ENCODE measurements at regions not wholly inside any gene's neighbourhood (a gene's known extent, or its start where the extent isn't known, plus 50 kb on each side); places are given as distances from the start of the nearest gene placed in this dataset.

DNA sequence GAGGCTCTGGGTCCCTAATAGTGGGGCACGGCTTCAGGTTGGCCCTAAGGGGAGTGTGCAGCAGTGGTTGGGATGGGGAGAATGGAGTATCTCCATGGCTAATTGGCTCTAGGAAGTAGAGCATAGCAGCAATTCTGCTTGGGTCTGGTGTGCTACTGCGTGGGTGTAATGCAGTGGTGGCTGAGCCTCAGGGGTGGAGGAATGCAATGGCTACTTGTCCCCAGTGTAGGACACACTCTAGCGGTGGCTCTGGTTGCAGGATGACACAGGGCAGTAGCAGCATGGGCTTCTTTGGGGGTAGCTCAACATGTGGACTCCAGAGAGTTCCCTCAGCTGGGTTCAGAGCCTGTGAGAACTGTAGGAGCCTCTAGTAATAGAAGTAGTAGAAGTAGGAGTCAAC, 91.2 kb upstream of the FAM78B start:
- TF ChIP-seq, protein P1, sequence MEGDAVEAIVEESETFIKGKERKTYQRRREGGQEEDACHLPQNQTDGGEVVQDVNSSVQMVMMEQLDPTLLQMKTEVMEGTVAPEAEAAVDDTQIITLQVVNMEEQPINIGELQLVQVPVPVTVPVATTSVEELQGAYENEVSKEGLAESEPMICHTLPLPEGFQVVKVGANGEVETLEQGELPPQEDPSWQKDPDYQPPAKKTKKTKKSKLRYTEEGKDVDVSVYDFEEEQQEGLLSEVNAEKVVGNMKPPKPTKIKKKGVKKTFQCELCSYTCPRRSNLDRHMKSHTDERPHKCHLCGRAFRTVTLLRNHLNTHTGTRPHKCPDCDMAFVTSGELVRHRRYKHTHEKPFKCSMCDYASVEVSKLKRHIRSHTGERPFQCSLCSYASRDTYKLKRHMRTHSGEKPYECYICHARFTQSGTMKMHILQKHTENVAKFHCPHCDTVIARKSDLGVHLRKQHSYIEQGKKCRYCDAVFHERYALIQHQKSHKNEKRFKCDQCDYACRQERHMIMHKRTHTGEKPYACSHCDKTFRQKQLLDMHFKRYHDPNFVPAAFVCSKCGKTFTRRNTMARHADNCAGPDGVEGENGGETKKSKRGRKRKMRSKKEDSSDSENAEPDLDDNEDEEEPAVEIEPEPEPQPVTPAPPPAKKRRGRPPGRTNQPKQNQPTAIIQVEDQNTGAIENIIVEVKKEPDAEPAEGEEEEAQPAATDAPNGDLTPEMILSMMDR (IDR thresholded peaks at IDR 0.05): no peak
- intact Hi-C loops (cut with DNase I, micrococcal nuclease): no loop called here

DNA sequence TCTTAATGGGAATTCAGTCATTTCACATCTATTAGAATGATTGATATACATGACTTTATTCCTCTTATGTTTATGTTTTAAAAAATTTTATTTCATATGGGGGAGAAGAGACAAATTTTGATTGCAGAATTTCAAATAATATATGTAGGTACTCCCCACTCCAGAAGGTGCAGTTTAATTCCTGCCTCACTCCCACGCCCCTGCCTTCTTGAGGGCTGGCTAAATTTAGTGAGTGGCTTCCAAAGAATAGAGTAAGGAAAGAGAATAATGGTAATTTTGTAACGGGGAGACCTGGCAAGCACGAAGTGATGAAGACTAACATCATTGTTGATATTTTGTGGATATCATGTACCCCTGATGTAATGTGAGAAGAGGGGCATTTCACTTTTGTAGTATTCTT, 94.7 kb upstream of the FAM78B start:
- DNase-seq: no peak
- no peak for ATAC-seq
- TF ChIP-seq, protein P1 (IDR thresholded peaks at IDR 0.05): no peak
- no peak overlapping the region for H3K4me3 ChIP-seq
- no peaks in the 10 kb centered on the region for H3K9me3 ChIP-seq
- H3K4me1 ChIP-seq (ENCODE audit: low read depth): no peaks in the 10 kb centered on the region
- intact Hi-C loops (cut with DNase I, micrococcal nuclease): no loop called here
- H3K36me3 ChIP-seq (ENCODE audit: low read depth): no peaks in the 10 kb centered on the region

More for the DNA sequence above, 91.2 kb upstream of the FAM78B start:
- ATAC-seq: no peak
- no peak overlapping the region for H3K4me3 ChIP-seq
- no peaks in the 10 kb centered on the region for H3K36me3 ChIP-seq (ENCODE audit: low read depth)
- no peaks in the 10 kb centered on the region for H3K9me3 ChIP-seq
- no peak for DNase-seq
- no peaks in the 10 kb centered on the region for H3K4me1 ChIP-seq (ENCODE audit: low read depth)

DNA sequence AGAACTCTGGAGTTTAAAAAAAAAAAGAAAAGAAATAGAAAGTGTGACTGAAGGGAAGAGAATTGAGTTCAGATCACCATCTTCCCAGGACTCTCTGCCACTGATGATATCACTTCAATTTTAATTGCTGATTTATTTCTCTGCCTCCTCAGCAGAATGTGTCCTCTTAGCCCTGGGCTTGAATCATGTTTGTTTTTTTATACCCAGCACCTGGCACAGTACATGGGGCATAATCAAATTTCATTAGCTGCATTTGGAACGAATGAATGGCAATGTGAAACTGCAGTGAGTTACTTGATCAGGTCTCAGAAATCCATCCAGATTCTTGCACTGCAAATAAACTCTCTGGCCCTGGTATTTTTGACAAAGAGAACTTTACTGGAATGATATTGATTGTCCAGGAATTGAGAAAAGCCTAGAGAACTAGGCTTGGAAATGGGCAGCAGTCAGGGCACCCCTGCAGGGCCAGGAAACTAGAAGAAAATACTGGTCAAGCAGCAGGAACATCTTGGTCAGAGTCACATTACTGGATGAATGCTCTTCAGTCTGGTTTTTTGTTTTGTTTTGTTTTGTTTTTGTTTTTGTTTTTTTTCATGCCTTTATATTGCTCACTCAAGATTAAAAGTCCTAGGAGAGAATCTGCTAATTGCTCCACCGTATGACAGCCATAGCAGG, 103.8 kb upstream of the FAM78B start:
- no peak for DNase-seq
- no peak overlapping the region for H3K4me3 ChIP-seq
- H3K4me1 ChIP-seq (ENCODE audit: low read depth): no peaks in the 10 kb centered on the region
- TF ChIP-seq, protein P1 (IDR thresholded peaks at IDR 0.05): no peak
- H3K9me3 ChIP-seq: no peaks in the 10 kb centered on the region
- intact Hi-C loops (cut with DNase I, micrococcal nuclease): no loop called here
- no peaks in the 10 kb centered on the region for H3K36me3 ChIP-seq (ENCODE audit: low read depth)
- no peak for ATAC-seq

DNA sequence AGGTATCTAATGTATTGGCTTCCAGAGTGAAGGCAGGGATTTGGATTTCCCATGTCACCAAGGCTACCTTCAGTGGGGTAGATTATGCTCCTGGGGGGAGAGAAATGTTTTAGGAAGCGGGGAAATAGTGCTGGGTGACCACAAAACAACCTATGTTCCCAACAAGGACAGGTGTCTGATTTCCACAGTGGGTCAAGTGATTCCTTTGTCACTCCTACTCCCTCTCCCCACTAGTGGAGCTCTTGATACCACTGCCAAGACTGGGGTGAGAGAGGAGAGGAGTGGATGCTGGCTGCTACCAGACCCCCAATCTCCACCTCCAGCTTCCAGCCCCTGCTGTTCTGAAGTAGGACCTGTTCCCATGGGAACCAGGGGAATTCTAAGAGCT, 104.3 kb upstream of the FAM78B start:
- DNase-seq (no peak), ATAC-seq (no peak)
- TF ChIP-seq, protein P1 (IDR thresholded peaks at IDR 0.05): no peak
- Histone ChIP-seq H3K36me3 (ENCODE audit: low read depth) (no peaks in the 10 kb centered on the region), H3K4me1 (ENCODE audit: low read depth) (no peaks in the 10 kb centered on the region), H3K4me3 (no peak overlapping the region), H3K9me3 (no peaks in the 10 kb centered on the region)
- intact Hi-C loops (cut with DNase I, micrococcal nuclease): no loop called here

DNA sequence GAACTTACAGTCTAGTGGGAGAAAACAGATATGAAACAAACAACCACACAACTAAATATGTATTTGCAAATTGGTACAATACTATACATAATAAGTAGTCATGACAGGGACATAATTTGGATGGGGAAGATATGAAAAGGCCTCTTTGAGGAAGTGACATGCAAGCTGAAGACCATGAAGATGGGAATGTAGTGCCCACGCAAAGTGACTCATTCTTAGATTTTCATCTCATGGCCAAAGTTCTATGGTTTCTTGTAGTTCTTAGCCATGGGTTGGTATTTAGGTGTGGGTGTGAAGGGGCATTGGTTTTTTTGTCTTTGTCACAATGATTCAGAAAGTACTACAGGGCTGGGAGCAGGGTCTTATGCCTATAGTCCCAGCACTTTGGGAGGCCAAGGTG, 105.4 kb upstream of the FAM78B start:
- no peaks in the 10 kb centered on the region for H3K4me1 ChIP-seq (ENCODE audit: low read depth)
- TF ChIP-seq, protein P1 (IDR thresholded peaks at IDR 0.05): no peak
- intact Hi-C loops (cut with DNase I, micrococcal nuclease): no loop called here
- DNase-seq: no peak
- no peak overlapping the region for H3K4me3 ChIP-seq
- no peaks in the 10 kb centered on the region for H3K9me3 ChIP-seq
- H3K36me3 ChIP-seq (ENCODE audit: low read depth): no peaks in the 10 kb centered on the region
- ATAC-seq: no peak

DNA sequence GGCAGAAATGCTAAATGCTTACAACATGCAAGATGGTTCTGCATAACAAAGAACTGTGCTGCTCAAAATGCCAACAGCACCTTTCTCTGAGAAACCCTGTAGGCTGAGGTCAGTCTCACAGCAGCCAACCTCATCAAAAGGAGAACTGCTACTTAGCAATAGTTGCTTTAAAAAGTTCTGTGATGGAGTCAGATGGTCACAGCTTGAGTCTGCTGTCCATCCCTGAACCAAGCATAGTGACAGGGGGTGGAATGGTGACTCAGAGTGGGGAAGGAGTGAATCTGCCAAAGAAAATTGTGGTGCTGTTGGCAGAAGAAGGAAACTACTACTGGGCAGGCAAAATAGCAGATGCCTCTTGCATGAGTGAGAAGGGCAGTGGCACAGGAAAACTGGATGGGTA, 106.0 kb upstream of the FAM78B start:
- ATAC-seq: no peak
- intact Hi-C loops (cut with DNase I, micrococcal nuclease): no loop called here
- Histone ChIP-seq H3K36me3 (ENCODE audit: low read depth) (no peaks in the 10 kb centered on the region), H3K9me3 (no peaks in the 10 kb centered on the region), H3K4me3 (no peak overlapping the region), H3K4me1 (ENCODE audit: low read depth) (no peaks in the 10 kb centered on the region)
- no peak for DNase-seq
- TF ChIP-seq, protein P1 (IDR thresholded peaks at IDR 0.05): no peak

Data from mucosa of descending colon (tissue), 3 donors.